Natural killer cell (primary cell): ENCODE measurements at regions not wholly inside any gene's neighbourhood (a gene's known extent, or its start where the extent isn't known, plus 50 kb on each side); places are given as distances from the start of the nearest gene placed in this dataset.
"Not testable (repeated sequence)": the region's sequence is repeated elsewhere in the genome, so short reads cannot be mapped to it uniquely, and the experiment has no call there.

Experiments
- ATAC-seq, 3 donors: fragments of 150-1000 bp in 2 of 3; fragments of 200-7000 bp in 1 of 3; cut with Tn5 transposase; 1 replicate in 1 of 3; 2 replicates in 2 of 3; pipeline ENCODE4 v1.10.0; 2021; ENCODE audit warnings: mild to moderate bottlenecking in 2 of 3, moderate library complexity in 2 of 3
- DNase-seq, 2 donors: peaks; one replicate each; pipeline versions ENCODE4 v3.0.0 to v3.0.0-alpha.2; 2013 to 2021; ENCODE audit warnings: mixed read lengths in 1 of 2
- H3K27ac ChIP-seq: one replicate; pipeline ENCODE4 v1.5.1; 2013; ENCODE audit warnings: mild to moderate bottlenecking, low read length
- H3K27me3 ChIP-seq: one replicate; pipeline ENCODE4 v1.6.1; 2013; ENCODE audit warnings: low read length; ENCODE audit not compliant: control insufficient read depth, insufficient read depth
- H3K36me3 ChIP-seq: one replicate; pipeline ENCODE4 v1.6.1; 2013; ENCODE audit warnings: low read length; ENCODE audit not compliant: control insufficient read depth, insufficient read depth
- H3K4me1 ChIP-seq: one replicate; pipeline ENCODE4 v1.6.1; 2013; ENCODE audit warnings: low read length; ENCODE audit not compliant: control insufficient read depth, insufficient read depth
- H3K4me3 ChIP-seq: one replicate; pipeline ENCODE4 v1.5.1; 2013; ENCODE audit warnings: low read length
- H3K9me3 ChIP-seq: one replicate; pipeline ENCODE4 v1.6.1; 2013; ENCODE audit warnings: low read length; ENCODE audit not compliant: control insufficient read depth, insufficient read depth
- H3K27ac Mint-ChIP-seq, 2 donors: one replicate each; pipeline ENCODE4 v1.8.0; 2022; ENCODE audit warnings: mild to moderate bottlenecking in 2 of 2, mixed read lengths in 2 of 2, moderate library complexity in 1 of 2
- H3K27me3 Mint-ChIP-seq, 2 donors: one replicate each; pipeline ENCODE4 v1.8.0; 2022; ENCODE audit warnings: low read depth in 2 of 2, mixed read lengths in 2 of 2
- H3K36me3 Mint-ChIP-seq: one replicate; pipeline ENCODE4 v1.8.0; 2022; ENCODE audit warnings: mixed read lengths
- H3K4me1 Mint-ChIP-seq, 2 donors: one replicate each; pipeline ENCODE4 v1.8.0; 2022; ENCODE audit warnings: mixed read lengths in 2 of 2
- H3K4me3 Mint-ChIP-seq: one replicate; pipeline ENCODE4 v1.8.0; 2022; ENCODE audit warnings: mild to moderate bottlenecking, moderate library complexity, mixed read lengths
- H3K9me3 Mint-ChIP-seq, 2 donors: one replicate each; pipeline ENCODE4 v1.8.0; 2022; ENCODE audit warnings: mixed read lengths in 2 of 2
- CTCF ChIP-seq: fragments of 200-600 bp; IDR thresholded peaks from one replicate; pipeline ENCODE4 v1.8.0; 2022; ENCODE audit warnings: antibody characterized with exemption
- WGBS: methylation state at CpG from one replicate; pipeline ENCODE4 v1.1.7; 2013; ENCODE audit warnings: missing lambda C conversion rate; ENCODE audit not compliant: insufficient coverage; 5-methylcytosine and 5-hydroxymethylcytosine counted together
- intact Hi-C: fragments of 100-400 bp; cut with micrococcal nuclease; formaldehyde crosslinking; loops from one replicate; pipeline ENCODE4 v1.14.2; 2022

- Histone ChIP-seq H3K4me3 (no peak overlapping the region), H3K27me3 (no peaks in the 10 kb centered on the region), H3K36me3 (no peaks in the 10 kb centered on the region), H3K4me1 (no peaks in the 10 kb centered on the region), H3K9me3 (no peaks in the 10 kb centered on the region), H3K27ac (no peak overlapping the region)
- Mint-ChIP-seq H3K36me3 (no peaks in the 10 kb centered on the region), H3K9me3 (peaks cover 10 to 12% of the 10 kb centered on the region in 2 donors), H3K27ac (no peak overlapping the region), H3K27me3 (no peaks in the 10 kb centered on the region), H3K4me3 (no peak overlapping the region), H3K4me1 (no peaks in the 10 kb centered on the region)
- ATAC-seq (no peak), DNase-seq (no peak)
- WGBS, result no CpG with 5 or more reads among the region's 1 CpG
- intact Hi-C loops, result no loop called here
- TF ChIP-seq CTCF, result no peak
Observed at GRCh38 chr14:29982171-29982570, 54.5 kb upstream of the PRKD1 start.

DNA sequence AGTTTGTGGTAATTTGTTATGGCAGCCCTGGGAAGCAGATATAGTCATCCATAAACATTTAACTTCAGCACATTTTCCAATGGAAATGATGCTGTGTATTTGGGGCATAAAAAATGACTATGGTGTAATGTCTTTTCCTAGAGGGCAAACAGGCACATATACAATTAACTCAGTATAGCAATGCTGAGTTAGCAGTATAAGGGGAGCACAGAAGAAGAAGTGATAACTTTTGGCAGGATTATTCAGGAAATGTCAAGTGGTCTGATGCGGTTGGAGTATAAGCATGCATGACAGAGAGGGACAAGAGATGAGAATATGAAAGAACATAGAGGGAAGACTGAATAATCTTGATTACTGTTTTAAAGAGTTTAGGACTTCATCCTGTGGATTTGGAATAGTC is 55.3 kb upstream of the PRKD1 start:
- H3K27me3 ChIP-seq, result no peaks in the 10 kb centered on the region
- Mint-ChIP-seq H3K9me3 (peaks cover 10% of the 10 kb centered on the region in 2 donors), H3K36me3 (no peaks in the 10 kb centered on the region), H3K27me3 (no peaks in the 10 kb centered on the region), H3K4me3 (no peak overlapping the region), H3K27ac (no peak overlapping the region), H3K4me1 (no peaks in the 10 kb centered on the region)
- no peaks in the 10 kb centered on the region for H3K4me1 ChIP-seq
- DNase-seq (no peak), ATAC-seq (no peak)
- 56% methylated on average over 1 of the region's 1 CpG for WGBS
- intact Hi-C loops, result no loop called here
- TF ChIP-seq CTCF, result no peak
- no peaks in the 10 kb centered on the region for H3K36me3 ChIP-seq
- H3K4me3 ChIP-seq, result no peak overlapping the region
- H3K27ac ChIP-seq, result no peak overlapping the region
- no peaks in the 10 kb centered on the region for H3K9me3 ChIP-seq

GRCh38 chr14:29990344-29990857 is 62.8 kb upstream of the PRKD1 start:
- H3K36me3 Mint-ChIP-seq, H3K4me3 Mint-ChIP-seq, H3K27ac ChIP-seq, H3K4me1 ChIP-seq, DNase-seq, H3K27me3 ChIP-seq, H3K36me3 ChIP-seq, H3K27ac Mint-ChIP-seq, H3K4me1 Mint-ChIP-seq, H3K9me3 ChIP-seq, H3K27me3 Mint-ChIP-seq, ATAC-seq, intact Hi-C loops, H3K4me3 ChIP-seq: not testable (repeated sequence)
- H3K9me3 Mint-ChIP-seq, result peaks cover 10 to 11% of the 10 kb centered on the region in 2 donors
- WGBS, result 96% methylated on average over 5 of the region's 30 CpGs

- no peaks in the 10 kb centered on the region for H3K27me3 ChIP-seq
- Mint-ChIP-seq H3K4me3 (no peak overlapping the region), H3K9me3 (peaks cover 10 to 11% of the 10 kb centered on the region in 2 donors), H3K4me1 (no peaks in the 10 kb centered on the region), H3K36me3 (no peaks in the 10 kb centered on the region), H3K27me3 (no peaks in the 10 kb centered on the region), H3K27ac (no peak overlapping the region)
- TF ChIP-seq CTCF, result no peak
- no peaks in the 10 kb centered on the region for H3K4me1 ChIP-seq
- H3K4me3 ChIP-seq, result no peak overlapping the region
- no CpG with 5 or more reads among the region's 2 CpGs for WGBS
- no peaks in the 10 kb centered on the region for H3K36me3 ChIP-seq
- peaks cover 3% of the 10 kb centered on the region for H3K9me3 ChIP-seq
- DNase-seq (no peak), ATAC-seq (no peak)
- intact Hi-C loops, result no loop called here
- H3K27ac ChIP-seq, result no peak overlapping the region
Observed at GRCh38 chr14:29990993-29991392, 63.3 kb upstream of the PRKD1 start.
